GM12892 (cell line): ENCODE measurements at regions not wholly inside any gene's neighbourhood (a gene's known extent, or its start where the extent isn't known, plus 50 kb on each side); places are given as distances from the start of the nearest gene placed in this dataset.

Source experiments
- DNase-seq: peaks from one replicate; pipeline ENCODE4 v3.0.0; 2011; ENCODE audit not compliant: insufficient read length
- FAIRE-seq: peaks from 2 replicates; lab custom pipeline; 2011; peaks lifted over from hg19 to GRCh38; lab: Jason Lieb, UNC
- POLR2A ChIP-seq: IDR thresholded peaks from 2 replicates; pipeline ENCODE4 v1.6.1; 2011; ENCODE audit warnings: low read depth, low read length, control low read depth
- POLR2AphosphoS5 ChIP-seq: IDR thresholded peaks from 2 replicates; pipeline ENCODE4 v1.6.1; 2011; ENCODE audit warnings: low read depth, low read length, control low read depth
- TAF1 ChIP-seq: IDR thresholded peaks from 2 replicates; pipeline ENCODE4 v1.6.1; 2011; ENCODE audit warnings: low read depth, mild to moderate bottlenecking, control low read depth, low read length, borderline replicate concordance

GRCh38 chr2:7444626-7445025 lies 527.4 kb downstream of the RNF144A start:
- FAIRE-seq, result no peak
- DNase-seq, result no peak
- no peak for TF ChIP-seq POLR2AphosphoS5
- TF ChIP-seq POLR2A, result no peak
- TF ChIP-seq TAF1, result no peak

DNA sequence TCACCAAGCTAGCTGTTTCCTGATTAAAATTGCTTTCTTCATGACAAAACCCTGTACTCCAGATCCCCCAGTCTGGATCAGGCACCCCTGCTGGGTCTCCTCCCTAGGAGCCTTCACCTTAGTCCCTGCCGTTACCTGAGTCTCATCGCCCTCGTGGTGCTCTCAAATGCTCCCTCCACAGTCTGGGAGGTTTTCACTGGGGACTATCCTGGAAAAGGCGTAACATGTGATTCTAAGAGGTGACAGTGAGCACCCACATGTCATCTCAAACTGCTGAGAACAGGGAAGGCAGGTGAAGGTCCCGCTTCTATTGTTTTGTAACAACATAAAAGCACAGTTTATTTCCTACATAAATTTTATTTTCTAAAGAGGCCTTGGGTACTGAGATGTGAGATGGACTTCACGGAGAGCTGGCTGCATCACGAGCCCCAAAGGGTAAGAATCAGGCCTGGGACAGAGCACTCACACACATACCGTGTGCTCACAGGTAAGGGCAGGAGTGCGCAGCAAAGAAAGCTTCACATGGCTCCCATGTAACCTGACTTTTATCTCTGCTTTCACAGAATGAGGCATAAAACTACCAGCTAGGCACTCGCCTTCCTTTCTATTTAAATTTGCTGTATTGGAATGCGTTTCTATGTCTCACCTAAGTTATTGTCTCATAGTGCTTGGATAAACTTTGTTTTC lies 531.5 kb downstream of the RNF144A start:
- DNase-seq (no peak), FAIRE-seq (no peak)
- TF ChIP-seq TAF1 (no peak), POLR2AphosphoS5 (no peak), POLR2A (no peak)

GRCh38 chr2:7449298-7449697 lies 532.1 kb downstream of the RNF144A start:
- no peak for DNase-seq
- no peak for FAIRE-seq
- TF ChIP-seq POLR2AphosphoS5 (no peak), TAF1 (no peak), POLR2A (no peak)

- no peak for DNase-seq
- TF ChIP-seq TAF1 (no peak), POLR2AphosphoS5 (no peak), POLR2A (no peak)
- no peak for FAIRE-seq
These were observed 533.1 kb downstream of the RNF144A start for GRCh38 chr2:7450188-7450832.

DNA sequence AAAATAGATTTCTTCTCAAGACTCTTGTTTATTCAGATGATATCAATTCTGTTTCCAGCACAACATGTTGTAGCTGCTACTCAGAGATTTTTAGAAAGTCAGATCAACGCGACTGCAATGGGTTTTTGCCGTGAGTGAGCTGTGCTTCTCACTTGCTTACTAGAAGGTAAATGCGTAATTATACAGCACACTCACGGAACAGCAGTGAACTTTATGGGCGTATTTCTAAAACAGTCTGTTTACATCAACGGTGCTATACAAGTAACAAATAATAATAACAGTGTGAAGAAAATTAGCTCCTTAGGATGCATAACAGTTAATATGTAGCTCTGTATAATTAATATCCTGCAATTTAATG lies 533.6 kb downstream of the RNF144A start:
- no peak for DNase-seq
- FAIRE-seq, result no peak
- no peak for TF ChIP-seq POLR2A
- no peak for TF ChIP-seq TAF1
- no peak for TF ChIP-seq POLR2AphosphoS5

DNA sequence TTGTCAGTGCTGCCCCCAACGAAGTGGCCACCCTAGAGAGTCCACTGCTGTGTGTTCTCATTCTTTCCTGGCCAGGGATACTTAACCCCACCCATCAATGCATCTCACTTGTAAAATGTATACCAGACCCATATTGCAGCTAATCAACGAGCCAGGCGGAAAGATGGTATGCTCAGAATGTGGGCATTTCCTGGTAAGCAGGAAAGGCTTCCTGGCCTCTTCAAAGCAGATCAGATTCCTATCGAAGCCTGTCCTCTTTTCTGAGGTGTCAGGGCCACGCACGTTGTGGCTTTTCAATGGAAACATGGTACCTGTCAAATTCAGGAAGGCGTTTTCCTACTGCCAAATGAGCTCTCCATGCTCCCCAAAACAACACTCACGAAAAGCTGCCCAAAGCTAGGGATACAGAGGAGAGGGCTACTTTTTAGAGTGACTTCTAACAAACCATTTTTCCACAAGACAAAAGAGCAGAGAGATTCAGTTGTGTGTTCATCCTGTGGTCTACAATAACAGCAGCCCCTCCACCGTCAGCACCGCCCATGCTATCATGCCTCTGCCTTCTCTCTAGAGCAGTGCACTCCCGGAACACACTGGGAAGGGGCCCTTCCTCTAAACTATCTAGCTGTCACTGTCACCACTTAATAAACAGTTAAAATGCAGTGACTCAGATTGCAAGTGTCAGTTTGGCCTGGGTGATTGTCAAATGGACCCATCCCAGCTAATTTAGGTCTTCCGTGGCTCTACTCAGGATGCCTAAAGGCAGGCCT lies 535.1 kb downstream of the RNF144A start:
- FAIRE-seq (no peak), DNase-seq (no peak)
- TF ChIP-seq POLR2A, result no peak
- TF ChIP-seq TAF1, result no peak
- TF ChIP-seq POLR2AphosphoS5, result no peak

GRCh38 chr2:7454592-7454991 lies 537.4 kb downstream of the RNF144A start:
- no peak for FAIRE-seq
- TF ChIP-seq POLR2AphosphoS5, result no peak
- TF ChIP-seq POLR2A, result no peak
- no peak for TF ChIP-seq TAF1
- DNase-seq, result no peak

- DNase-seq, result no peak
- no peak for FAIRE-seq
- TF ChIP-seq TAF1 (no peak), POLR2AphosphoS5 (no peak), POLR2A (no peak)
These were observed 539.5 kb downstream of the RNF144A start for GRCh38 chr2:7456762-7457161.

GRCh38 chr2:7458066-7458465 lies 540.9 kb downstream of the RNF144A start:
- DNase-seq (no peak), FAIRE-seq (no peak)
- TF ChIP-seq TAF1, result no peak
- TF ChIP-seq POLR2A, result no peak
- TF ChIP-seq POLR2AphosphoS5, result no peak

DNA sequence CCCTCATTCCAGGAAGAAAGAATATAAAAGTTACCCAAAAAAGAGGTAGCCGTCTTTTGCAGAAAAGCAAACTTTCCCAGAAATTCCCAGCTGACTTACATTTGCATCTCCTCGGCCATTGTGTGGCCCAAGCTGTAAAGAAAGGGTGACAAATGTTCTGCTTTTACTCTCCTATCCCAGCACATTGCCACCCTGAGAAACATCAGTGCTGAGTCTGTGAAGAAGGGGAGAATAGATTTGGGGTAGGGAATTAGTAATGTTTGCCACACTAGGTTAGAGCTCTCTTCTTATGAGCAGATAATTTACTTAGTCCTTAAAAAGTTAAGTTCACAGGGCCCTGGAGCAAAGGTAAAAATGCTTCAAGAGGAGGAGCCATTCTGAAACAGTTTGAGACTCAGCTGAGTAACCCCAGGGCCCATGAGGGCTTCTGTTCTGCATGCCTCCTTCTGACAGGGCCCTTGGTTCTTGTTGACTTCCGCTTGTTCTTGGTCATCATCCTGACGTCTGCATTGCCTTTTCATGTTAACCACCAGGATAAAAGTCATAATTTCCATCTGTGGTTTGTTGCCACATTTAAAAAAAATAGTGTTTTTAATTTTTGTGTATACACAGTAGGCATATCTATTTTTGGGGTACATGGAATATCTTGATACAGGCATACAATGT lies 550.7 kb downstream of the RNF144A start:
- FAIRE-seq (no peak), DNase-seq (no peak)
- TF ChIP-seq POLR2AphosphoS5, result no peak
- no peak for TF ChIP-seq TAF1
- no peak for TF ChIP-seq POLR2A

- no peak for TF ChIP-seq POLR2A
- no peak for TF ChIP-seq POLR2AphosphoS5
- no peak for TF ChIP-seq TAF1
- DNase-seq, result no peak
- no peak for FAIRE-seq
These were observed 551.2 kb downstream of the RNF144A start for GRCh38 chr2:7468448-7468828.

DNA sequence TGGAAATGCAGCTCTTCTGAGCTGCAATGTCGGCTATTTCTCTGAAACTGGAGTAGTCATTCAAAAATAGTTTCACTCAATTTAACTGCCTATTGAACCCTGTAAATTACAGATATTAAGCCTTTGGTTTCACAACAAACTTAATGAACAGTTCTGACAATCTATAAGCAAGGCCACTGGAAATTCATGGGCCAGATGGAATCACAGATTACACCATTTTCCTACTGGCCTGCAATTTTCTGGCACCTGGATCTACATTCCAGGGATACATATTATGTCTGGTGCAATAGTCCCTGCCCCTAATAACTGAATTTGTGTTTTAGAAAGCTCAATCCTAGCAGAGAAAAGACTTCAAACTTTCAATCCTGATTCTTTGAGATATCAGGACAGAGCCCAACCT lies 551.7 kb downstream of the RNF144A start:
- no peak for DNase-seq
- TF ChIP-seq TAF1 (no peak), POLR2AphosphoS5 (no peak), POLR2A (no peak)
- no peak for FAIRE-seq
